Esophagus muscularis mucosa (tissue), 4 donors: ENCODE measurements at regions not wholly inside any gene's neighbourhood (a gene's known extent, or its start where the extent isn't known, plus 50 kb on each side); places are given as distances from the start of the nearest gene placed in this dataset.

Experiments
- DNase-seq: peaks from one replicate; pipeline ENCODE4 v3.0.0-alpha.2; 2017; ENCODE audit errors: extremely low spot score
- H3K27ac ChIP-seq, 4 donors: fragments of 200-600 bp; sonication (generic); replicated peaks in 1 of 4; 1 replicate in 3 of 4; 2 replicates in 1 of 4; pipeline ENCODE4 v1.5.1; 2016 to 2019; ENCODE audit warnings: mild to moderate bottlenecking in 1 of 4
- H3K27me3 ChIP-seq, 4 donors: fragments of 200-600 bp; sonication (generic); one replicate each; pipeline versions ENCODE4 v1.5.1 to v1.6.0; 2016 to 2019
- H3K36me3 ChIP-seq, 4 donors: fragments of 200-600 bp; sonication (generic); one replicate each; pipeline ENCODE4 v1.5.1; 2016 to 2019
- H3K4me1 ChIP-seq, 4 donors: fragments of 200-600 bp; sonication (generic); one replicate each; pipeline ENCODE4 v1.5.1; 2016 to 2019
- H3K4me3 ChIP-seq, 4 donors: fragments of 200-600 bp; sonication (generic); 1 replicate in 2 of 4; 2 replicates in 2 of 4; pipeline ENCODE4 v1.5.1; 2016 to 2019; ENCODE audit warnings: mild to moderate bottlenecking in 4 of 4, moderate library complexity in 1 of 4
- H3K9me3 ChIP-seq, 4 donors: fragments of 200-600 bp; sonication (generic); 1 replicate in 3 of 4; 2 replicates in 1 of 4; pipeline ENCODE4 v1.5.1; 2016 to 2019
- CTCF ChIP-seq, 3 experiments: fragments of 200-600 bp in 2 of 3; fragments of 450-650 bp in 1 of 3; sonication (generic) in 2 of 3; IDR thresholded peaks; one replicate each; pipeline ENCODE4 v1.5.1; 2017 to 2019; ENCODE audit warnings: antibody characterized with exemption in 3 of 3, mild to moderate bottlenecking in 2 of 3, moderate library complexity in 1 of 3
- EP300 ChIP-seq: sonication (generic); formaldehyde crosslinking; IDR thresholded peaks from one replicate; pipeline ENCODE4 v1.6.1; 2017; ENCODE audit warnings: antibody characterized with exemption
- POLR2A ChIP-seq: fragments of 450-650 bp; IDR thresholded peaks from one replicate; pipeline ENCODE4 v1.6.1; 2017; ENCODE audit warnings: antibody characterized with exemption, moderate library complexity, mild to moderate bottlenecking, low read depth
- POLR2AphosphoS5 ChIP-seq, 2 donors: sonication (generic); formaldehyde crosslinking; IDR thresholded peaks; one replicate each; pipeline ENCODE4 v1.6.1; 2017; ENCODE audit warnings: antibody characterized with exemption in 2 of 2
- WGBS: methylation state at CpG from one replicate; pipeline ENCODE4 v1.1.5; 2018; 5-methylcytosine and 5-hydroxymethylcytosine counted together
- intact Hi-C: fragments of 100-400 bp; cut with DNase I; formaldehyde crosslinking; loops from one replicate; pipeline ENCODE4 v1.15.1; 2023

DNA sequence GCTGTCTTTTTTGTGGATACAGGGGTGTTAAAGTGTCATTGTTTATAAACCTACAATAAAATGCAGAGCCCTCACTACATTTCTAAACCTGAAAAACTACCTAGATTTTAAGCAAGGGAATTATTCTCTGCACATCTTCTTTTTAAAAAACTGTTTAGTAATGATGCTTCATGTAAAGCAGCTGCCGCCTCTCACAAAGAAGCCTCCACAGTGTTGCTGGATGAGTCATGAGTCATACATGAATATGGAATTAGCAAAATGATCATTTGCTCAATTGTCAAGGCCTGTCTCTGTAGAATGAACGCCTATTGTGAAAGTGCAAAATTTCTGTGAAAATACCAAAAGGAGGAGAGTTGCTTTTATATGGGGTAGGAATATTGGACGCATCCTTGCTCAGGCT lies 259.5 kb upstream of the CHRM3 start:
- H3K9me3 ChIP-seq = no peaks in the 10 kb centered on the region
- H3K27me3 ChIP-seq = no peaks in the 10 kb centered on the region
- H3K4me3 ChIP-seq = no peak overlapping the region
- WGBS = 72% methylated on average over 3 of the region's 3 CpGs
- no peaks in the 10 kb centered on the region for H3K4me1 ChIP-seq
- no peak for DNase-seq
- TF ChIP-seq POLR2AphosphoS5 (IDR thresholded peaks at IDR 0.05) (no peak), EP300 (no peak), CTCF (IDR thresholded peaks at IDR 0.05) (no peak), POLR2A (no peak)
- H3K36me3 ChIP-seq = no peaks in the 10 kb centered on the region
- intact Hi-C loops = no loop called here
- no peak overlapping the region for H3K27ac ChIP-seq

GRCh38 chr1:239125893-239126292 lies 260.5 kb upstream of the CHRM3 start:
- no peak for DNase-seq
- no peak for TF ChIP-seq POLR2AphosphoS5 (IDR thresholded peaks at IDR 0.05)
- no peak for TF ChIP-seq POLR2A
- no peak for TF ChIP-seq EP300
- TF ChIP-seq CTCF (IDR thresholded peaks at IDR 0.05) = no peak
- no peak overlapping the region for H3K4me3 ChIP-seq
- H3K36me3 ChIP-seq = no peaks in the 10 kb centered on the region
- no peaks in the 10 kb centered on the region for H3K27me3 ChIP-seq
- H3K9me3 ChIP-seq = no peaks in the 10 kb centered on the region
- H3K27ac ChIP-seq = no peak overlapping the region
- intact Hi-C loops = no loop called here
- no peaks in the 10 kb centered on the region for H3K4me1 ChIP-seq

DNA sequence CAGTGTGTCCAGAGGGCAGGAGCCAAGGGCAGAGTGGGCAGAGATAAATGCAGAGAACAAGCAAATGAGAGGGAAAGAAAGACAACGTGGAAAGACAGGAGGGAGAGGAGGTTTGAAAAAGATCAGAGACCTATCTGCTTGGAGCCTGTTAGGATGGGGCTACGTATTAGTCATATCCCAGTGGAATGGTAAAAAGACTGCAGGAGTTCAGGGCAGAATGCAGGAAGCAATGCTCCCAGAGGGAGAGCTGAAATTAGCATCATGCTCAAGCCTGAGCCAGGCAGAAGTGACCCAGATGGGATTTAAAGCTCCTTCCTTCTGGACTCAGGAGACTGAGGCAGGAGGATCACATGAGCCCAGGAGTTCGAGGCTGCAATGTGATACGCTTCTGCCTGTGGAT lies 261.3 kb upstream of the CHRM3 start:
- no peak for DNase-seq
- TF ChIP-seq EP300 (no peak), POLR2AphosphoS5 (IDR thresholded peaks at IDR 0.05) (no peak), POLR2A (no peak), CTCF (IDR thresholded peaks at IDR 0.05) (no peak)
- Histone ChIP-seq H3K27ac (no peak overlapping the region), H3K4me3 (no peak overlapping the region), H3K9me3 (no peaks in the 10 kb centered on the region), H3K36me3 (no peaks in the 10 kb centered on the region), H3K27me3 (no peaks in the 10 kb centered on the region), H3K4me1 (no peaks in the 10 kb centered on the region)
- WGBS = 74% methylated on average over 4 of the region's 4 CpGs
- intact Hi-C loops = no loop called here

GRCh38 chr1:239123260-239123659 lies 263.1 kb upstream of the CHRM3 start:
- H3K27ac ChIP-seq = no peak overlapping the region
- intact Hi-C loops = no loop called here
- H3K9me3 ChIP-seq = no peaks in the 10 kb centered on the region
- no peaks in the 10 kb centered on the region for H3K36me3 ChIP-seq
- no peaks in the 10 kb centered on the region for H3K4me1 ChIP-seq
- 79% methylated on average over 4 of the region's 4 CpGs for WGBS
- no peaks in the 10 kb centered on the region for H3K27me3 ChIP-seq
- DNase-seq = no peak
- H3K4me3 ChIP-seq = no peak overlapping the region
- TF ChIP-seq CTCF (IDR thresholded peaks at IDR 0.05) = no peak
- TF ChIP-seq POLR2A = no peak
- TF ChIP-seq POLR2AphosphoS5 (IDR thresholded peaks at IDR 0.05) = no peak
- no peak for TF ChIP-seq EP300

GRCh38 chr1:239112101-239112935 lies 274.1 kb upstream of the CHRM3 start:
- 92% methylated on average over 5 of the region's 5 CpGs for WGBS
- Histone ChIP-seq H3K4me3 (no peak overlapping the region), H3K27me3 (no peaks in the 10 kb centered on the region), H3K36me3 (no peaks in the 10 kb centered on the region), H3K4me1 (no peaks in the 10 kb centered on the region), H3K27ac (no peak overlapping the region), H3K9me3 (no peaks in the 10 kb centered on the region)
- TF ChIP-seq CTCF (IDR thresholded peaks at IDR 0.05) (no peak), POLR2AphosphoS5 (IDR thresholded peaks at IDR 0.05) (no peak), EP300 (no peak), POLR2A (no peak)
- intact Hi-C loops = no loop called here
- DNase-seq = no peak
